Heart left ventricle (tissue), 16 donors: ENCODE measurements at regions not wholly inside any gene's neighbourhood (a gene's known extent, or its start where the extent isn't known, plus 50 kb on each side); places are given as distances from the start of the nearest gene placed in this dataset.

Experiments used
- ATAC-seq, 4 donors: fragments of 200-7000 bp; cut with Tn5 transposase; one replicate each; pipeline ENCODE4 v1.9.1; 2020 to 2022; ENCODE audit warnings: moderate library complexity in 4 of 4, mild to moderate bottlenecking in 3 of 4, moderate number of reproducible peaks in 1 of 4
- DNase-seq, 5 donors: peaks; one replicate each; pipeline ENCODE4 v3.0.0-alpha.2; 2020
- H3K27ac ChIP-seq, 12 donors: fragments of 200-600 bp; sonication (generic) in 4 of 12; one replicate each; pipeline versions ENCODE4 v1.5.0 to v1.8.0; 2016 to 2022; ENCODE audit warnings: mild to moderate bottlenecking in 2 of 12
- H3K27me3 ChIP-seq, 9 donors: fragments of 200-600 bp; sonication (generic) in 2 of 9; one replicate each; pipeline versions ENCODE4 v1.5.1 to v1.8.0; 2016 to 2022; ENCODE audit warnings: mild to moderate bottlenecking in 3 of 9
- H3K36me3 ChIP-seq, 9 donors: fragments of 200-600 bp; sonication (generic) in 2 of 9; one replicate each; pipeline versions ENCODE4 v1.5.0 to v1.8.0; 2018 to 2022; ENCODE audit warnings: mild to moderate bottlenecking in 2 of 9
- H3K4me1 ChIP-seq, 12 donors: fragments of 200-600 bp; sonication (generic) in 4 of 12; one replicate each; pipeline versions ENCODE4 v1.5.0 to v1.8.0; 2016 to 2022; ENCODE audit warnings: mild to moderate bottlenecking in 3 of 12
- H3K4me3 ChIP-seq, 12 donors: fragments of 200-600 bp; sonication (generic) in 4 of 12; one replicate each; pipeline versions ENCODE4 v1.5.0 to v1.8.0; 2017 to 2022; ENCODE audit warnings: mild to moderate bottlenecking in 9 of 12, moderate library complexity in 4 of 12
- H3K9me3 ChIP-seq, 12 donors: fragments of 200-600 bp; sonication (generic) in 4 of 12; one replicate each; pipeline versions ENCODE4 v1.5.0 to v1.8.0; 2016 to 2022; ENCODE audit warnings: mild to moderate bottlenecking in 1 of 12
- POLR2A ChIP-seq, 2 donors: fragments of 450-650 bp; IDR thresholded peaks; one replicate each; pipeline ENCODE4 v1.6.1; 2017; ENCODE audit warnings: antibody characterized with exemption in 2 of 2, mild to moderate bottlenecking in 2 of 2, moderate library complexity in 2 of 2
- WGBS, 4 donors: extraction: QIAGEN DNeasy Blood & Tissue Kit in 2 of 4; methylation state at CpG; one replicate each; pipeline versions ENCODE4 v1.1.5 to v1.1.7; 2013 to 2018; 5-methylcytosine and 5-hydroxymethylcytosine counted together
- intact Hi-C, 10 donors: fragments of 100-400 bp; cut with DNase I; formaldehyde crosslinking; loops; one replicate each; pipeline versions ENCODE4 v1.11.1 to v1.14.2; 2022
- TF ChIP-seq, protein P1 (sequence below), 12 donors: fragments of 200-600 bp; sonication (generic) in 4 of 12; IDR thresholded peaks; one replicate each; pipeline versions ENCODE4 v1.5.0 to v1.8.0; 2018 to 2022; ENCODE audit warnings: antibody characterized with exemption in 12 of 12, mild to moderate bottlenecking in 5 of 12
- donor health status: ischemic (EF 13 %, LVEDD 7.1; RV severe dilation, severe dysfunction).
- donor health status: healthy with polysubstance abuse.
- donor health status: DM: no; HTN: yes; CAD: no.
- donor health status: DM: no; HTN: no; CAD: no.
- donor health status: ischemic (EF 25% LVEDD 6.9; RV normal size, moderate dysfunction).
- donor health status: ischemic (EF 25% LVEDD 5.7; RV mildly dilated, moderate dysfunction).
- donor health status: healthy.
- donor health status: DM: yes; HTN: yes; CAD: no.
- donor health status: ischemic (EF 35%, LVEDD 5.7; RV mildly dilated, moderate dysfunction).
- donor health status: nonischemic (EF 11% LVEDD 7.7; RV severe dilation, severe dysfunction).
- donor health status: DM: yes; HTN: yes; CAD: no.
- donor health status: PGD.
- donor health status: ischemic (EF 29% LVEDD 5.4; RV normal size, mild dysfunction).
- donor health status: nonischemic (EF 23%, LVEDD 6.1; RV moderate dilation, normal function).

GRCh38 chr5:73325546-73325945 is 123.0 kb downstream of the FOXD1 start:
- DNase-seq (no peak), ATAC-seq (no peak)
- 83 to 93% (median 84%) methylated on average over 3 of the region's 3 CpGs for WGBS, 4 donors
- Histone ChIP-seq H3K9me3 (peaks cover 0 to 11% (median 2%) of the 10 kb centered on the region in 12 donors), H3K4me1 (no peaks in the 10 kb centered on the region), H3K4me3 (no peak overlapping the region), H3K27ac (no peak overlapping the region), H3K36me3 (no peaks in the 10 kb centered on the region), H3K27me3 (peaks cover 0 to 42% (median 13%) of the 10 kb centered on the region in 9 donors)
- intact Hi-C loops = no loop called here
- TF ChIP-seq, protein P1, sequence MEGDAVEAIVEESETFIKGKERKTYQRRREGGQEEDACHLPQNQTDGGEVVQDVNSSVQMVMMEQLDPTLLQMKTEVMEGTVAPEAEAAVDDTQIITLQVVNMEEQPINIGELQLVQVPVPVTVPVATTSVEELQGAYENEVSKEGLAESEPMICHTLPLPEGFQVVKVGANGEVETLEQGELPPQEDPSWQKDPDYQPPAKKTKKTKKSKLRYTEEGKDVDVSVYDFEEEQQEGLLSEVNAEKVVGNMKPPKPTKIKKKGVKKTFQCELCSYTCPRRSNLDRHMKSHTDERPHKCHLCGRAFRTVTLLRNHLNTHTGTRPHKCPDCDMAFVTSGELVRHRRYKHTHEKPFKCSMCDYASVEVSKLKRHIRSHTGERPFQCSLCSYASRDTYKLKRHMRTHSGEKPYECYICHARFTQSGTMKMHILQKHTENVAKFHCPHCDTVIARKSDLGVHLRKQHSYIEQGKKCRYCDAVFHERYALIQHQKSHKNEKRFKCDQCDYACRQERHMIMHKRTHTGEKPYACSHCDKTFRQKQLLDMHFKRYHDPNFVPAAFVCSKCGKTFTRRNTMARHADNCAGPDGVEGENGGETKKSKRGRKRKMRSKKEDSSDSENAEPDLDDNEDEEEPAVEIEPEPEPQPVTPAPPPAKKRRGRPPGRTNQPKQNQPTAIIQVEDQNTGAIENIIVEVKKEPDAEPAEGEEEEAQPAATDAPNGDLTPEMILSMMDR (IDR thresholded peaks at IDR 0.05) = no peak
- no peak for TF ChIP-seq POLR2A (IDR thresholded peaks at IDR 0.05)

GRCh38 chr5:73323466-73323865 is 125.1 kb downstream of the FOXD1 start:
- no peak overlapping the region for H3K27ac ChIP-seq
- TF ChIP-seq POLR2A (IDR thresholded peaks at IDR 0.05) = no peak
- TF ChIP-seq, protein P1 (IDR thresholded peaks at IDR 0.05) = no peak
- WGBS, 4 donors = 67 to 75% (median 69%) methylated on average over 5 of the region's 5 CpGs
- intact Hi-C loops = no loop called here
- no peak for ATAC-seq
- no peaks in the 10 kb centered on the region for H3K9me3 ChIP-seq
- DNase-seq = no peak
- H3K4me1 ChIP-seq = no peaks in the 10 kb centered on the region
- H3K36me3 ChIP-seq = no peaks in the 10 kb centered on the region
- H3K4me3 ChIP-seq = no peak overlapping the region
- peaks cover 0 to 51% (median 13%) of the 10 kb centered on the region in 9 donors for H3K27me3 ChIP-seq

- Histone ChIP-seq H3K27ac (no peak overlapping the region), H3K4me3 (no peak overlapping the region), H3K36me3 (no peaks in the 10 kb centered on the region), H3K4me1 (no peaks in the 10 kb centered on the region), H3K27me3 (peaks cover 0 to 59% (median 13%) of the 10 kb centered on the region in 9 donors), H3K9me3 (no peaks in the 10 kb centered on the region)
- ATAC-seq (no peak), DNase-seq (no peak)
- 76 to 85% (median 80%) methylated on average over 9 of the region's 9 CpGs for WGBS, 4 donors
- TF ChIP-seq, protein P1 (IDR thresholded peaks at IDR 0.05) = no peak
- TF ChIP-seq POLR2A (IDR thresholded peaks at IDR 0.05) = no peak
- intact Hi-C loops = no loop called here
These were observed 126.0 kb downstream of the FOXD1 start for GRCh38 chr5:73322437-73323076.

DNA sequence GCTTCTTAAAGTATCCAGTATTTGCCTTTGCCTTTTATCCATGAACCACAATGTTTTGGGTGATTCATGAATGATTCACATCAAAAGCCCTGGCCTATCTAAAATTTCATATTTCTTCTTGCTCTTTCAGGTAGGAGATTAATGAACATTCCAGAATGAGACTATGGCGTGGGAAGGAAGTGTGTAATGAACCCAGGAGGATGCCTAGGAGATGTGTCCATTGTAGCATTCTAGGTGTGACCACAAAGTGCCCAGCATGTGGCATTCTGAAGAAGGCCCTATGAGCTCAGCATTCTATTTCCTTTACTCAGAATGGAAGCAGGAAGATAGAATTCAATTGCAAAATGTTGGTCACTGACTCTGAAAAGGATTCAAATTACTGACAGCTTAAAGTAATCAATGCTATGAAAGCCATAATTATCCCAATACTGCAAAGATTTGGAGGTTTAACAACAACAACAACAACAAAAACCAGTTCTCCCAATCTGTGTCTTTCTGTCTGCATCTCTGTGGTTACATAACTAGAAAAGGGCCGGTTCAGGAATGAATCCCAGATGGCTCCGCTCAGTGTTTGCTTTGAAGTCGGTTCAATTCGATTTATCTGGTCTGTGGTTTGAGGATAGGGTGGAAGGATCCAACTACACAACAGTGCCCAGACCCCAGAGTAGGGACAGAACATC is 126.7 kb downstream of the FOXD1 start:
- Histone ChIP-seq H3K27ac (no peak overlapping the region), H3K36me3 (no peaks in the 10 kb centered on the region), H3K9me3 (no peaks in the 10 kb centered on the region), H3K4me1 (no peaks in the 10 kb centered on the region), H3K4me3 (no peak overlapping the region), H3K27me3 (peaks cover 0 to 66% (median 13%) of the 10 kb centered on the region in 9 donors)
- no peak for ATAC-seq
- WGBS, 4 donors = 54 to 68% (median 64%) methylated on average over 5 of the region's 5 CpGs
- no peak for DNase-seq
- TF ChIP-seq, protein P1 (IDR thresholded peaks at IDR 0.05) = no peak
- TF ChIP-seq POLR2A (IDR thresholded peaks at IDR 0.05) = no peak
- intact Hi-C loops = no loop called here
